22Rv1 (cell line): ENCODE measurements at regions not wholly inside any gene's neighbourhood (a gene's known extent, or its start where the extent isn't known, plus 50 kb on each side); places are given as distances from the start of the nearest gene placed in this dataset.
A peak's percentile ranks its signal among the peaks of the same experiment; 100 is the strongest.

ENCODE experiments used
- H3K27ac ChIP-seq: fragments of 450-650 bp; 2 replicates; pipeline ENCODE4 v1.5.1; 2017
- ZFX ChIP-seq: fragments of 450-650 bp; IDR thresholded peaks from 2 replicates; pipeline ENCODE4 v1.6.1; 2017; ENCODE audit warnings: antibody characterized with exemption, borderline replicate concordance
- TF ChIP-seq, protein P1 (sequence below): fragments of 450-650 bp; IDR thresholded peaks from 2 replicates; pipeline ENCODE4 v1.5.1; 2017; ENCODE audit warnings: mild to moderate bottlenecking

GRCh38 chr2:8580316-8581233, 101.3 kb upstream of the ID2 start:
- TF ChIP-seq ZFX, result no peak
- TF ChIP-seq, protein P1, sequence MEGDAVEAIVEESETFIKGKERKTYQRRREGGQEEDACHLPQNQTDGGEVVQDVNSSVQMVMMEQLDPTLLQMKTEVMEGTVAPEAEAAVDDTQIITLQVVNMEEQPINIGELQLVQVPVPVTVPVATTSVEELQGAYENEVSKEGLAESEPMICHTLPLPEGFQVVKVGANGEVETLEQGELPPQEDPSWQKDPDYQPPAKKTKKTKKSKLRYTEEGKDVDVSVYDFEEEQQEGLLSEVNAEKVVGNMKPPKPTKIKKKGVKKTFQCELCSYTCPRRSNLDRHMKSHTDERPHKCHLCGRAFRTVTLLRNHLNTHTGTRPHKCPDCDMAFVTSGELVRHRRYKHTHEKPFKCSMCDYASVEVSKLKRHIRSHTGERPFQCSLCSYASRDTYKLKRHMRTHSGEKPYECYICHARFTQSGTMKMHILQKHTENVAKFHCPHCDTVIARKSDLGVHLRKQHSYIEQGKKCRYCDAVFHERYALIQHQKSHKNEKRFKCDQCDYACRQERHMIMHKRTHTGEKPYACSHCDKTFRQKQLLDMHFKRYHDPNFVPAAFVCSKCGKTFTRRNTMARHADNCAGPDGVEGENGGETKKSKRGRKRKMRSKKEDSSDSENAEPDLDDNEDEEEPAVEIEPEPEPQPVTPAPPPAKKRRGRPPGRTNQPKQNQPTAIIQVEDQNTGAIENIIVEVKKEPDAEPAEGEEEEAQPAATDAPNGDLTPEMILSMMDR, result no peak
- no peak overlapping the region for H3K27ac ChIP-seq

DNA sequence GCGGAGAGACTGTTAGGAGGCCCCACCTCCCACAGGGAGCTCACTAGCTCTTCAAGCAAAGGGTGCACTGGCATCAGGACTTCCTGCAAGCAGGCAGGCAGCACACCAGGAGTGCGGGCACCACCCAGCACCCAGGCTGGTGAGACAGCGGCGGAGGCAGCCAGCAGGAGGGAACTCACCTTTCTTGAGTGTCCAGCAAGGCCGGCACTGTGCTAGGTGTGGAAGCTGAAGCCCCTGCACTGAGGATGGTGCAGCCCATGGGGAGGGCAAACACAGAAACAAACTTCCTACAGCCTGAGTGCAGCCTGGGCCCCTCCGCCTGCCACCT, 100.7 kb upstream of the ID2 start:
- H3K27ac ChIP-seq, result no peak overlapping the region
- no peak for TF ChIP-seq ZFX
- TF ChIP-seq, protein P1, result no peak

- H3K27ac ChIP-seq, result no peak overlapping the region
- TF ChIP-seq, protein P1, result no peak
- no peak for TF ChIP-seq ZFX
These were observed 100.2 kb upstream of the ID2 start for GRCh38 chr2:8581601-8582041.

DNA sequence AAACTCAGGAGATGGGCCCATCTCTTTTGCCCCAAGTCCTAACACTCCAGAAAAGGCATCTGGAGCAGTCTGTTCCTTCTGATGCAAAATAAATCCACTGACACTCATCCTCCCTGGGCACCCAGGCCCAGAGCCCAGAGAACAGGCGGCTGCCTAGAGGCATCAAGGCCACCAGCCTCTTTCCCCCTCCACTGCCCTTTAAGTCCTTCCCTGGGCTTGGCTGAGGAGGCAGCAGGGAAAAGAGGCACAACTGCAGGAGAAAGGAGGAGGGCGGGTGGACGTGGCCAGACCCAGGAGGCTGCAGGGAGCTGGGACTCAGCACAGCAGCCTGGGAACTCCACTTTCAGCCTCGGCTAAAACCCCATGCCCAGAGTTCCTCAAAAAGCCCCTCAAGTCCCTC, 99.7 kb upstream of the ID2 start:
- H3K27ac ChIP-seq, result no peak overlapping the region
- TF ChIP-seq, protein P1, result no peak
- no peak for TF ChIP-seq ZFX

DNA sequence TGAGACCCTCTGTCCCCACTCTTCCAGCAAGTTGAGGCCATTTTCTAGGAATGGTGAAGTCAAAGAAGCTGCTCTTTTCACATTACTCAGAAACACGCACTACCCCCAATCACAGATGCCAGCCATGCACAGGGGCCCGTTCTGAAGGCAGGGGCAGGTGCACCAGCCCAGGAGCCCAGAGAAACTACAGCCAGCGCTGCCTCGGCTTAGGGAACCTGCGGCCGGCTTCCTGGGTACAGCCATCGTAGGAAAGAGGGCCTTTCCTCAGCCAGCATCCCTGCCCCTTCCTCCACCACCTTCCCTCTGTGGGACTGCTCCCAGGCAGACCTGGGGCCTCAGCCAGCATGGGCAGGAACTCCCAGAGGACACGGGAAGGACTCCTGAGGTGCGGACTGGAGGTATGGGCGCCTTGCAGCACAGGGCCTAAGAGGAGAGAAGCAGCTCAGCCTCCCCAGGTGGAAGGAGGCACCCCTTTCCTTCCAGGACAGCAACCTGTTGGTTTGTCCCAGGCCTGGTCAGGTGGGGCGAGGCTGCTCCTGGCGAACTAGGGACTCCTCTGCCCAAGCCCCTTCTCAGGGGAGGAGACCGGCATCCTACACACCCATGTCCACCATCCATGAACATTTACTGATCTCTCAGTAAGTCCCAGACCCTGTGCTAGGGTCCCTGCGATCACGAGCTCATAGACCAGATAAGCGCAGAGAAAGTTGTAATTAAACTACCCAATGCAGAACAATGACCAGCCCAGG, 99.0 kb upstream of the ID2 start:
- TF ChIP-seq, protein P1, result no peak
- no peak for TF ChIP-seq ZFX
- H3K27ac ChIP-seq, result no peak overlapping the region

- TF ChIP-seq, protein P1, result no peak
- TF ChIP-seq ZFX, result no peak
- 0 out of 2 replicates have a peak overlapping the region, but pooled peaks have one; percentile 26 for H3K27ac ChIP-seq
These were observed 98.3 kb upstream of the ID2 start for GRCh38 chr2:8583400-8584173.
